Anterior cingulate cortex (tissue), 58 donors: ENCODE measurements at regions not wholly inside any gene's neighbourhood (a gene's known extent, or its start where the extent isn't known, plus 50 kb on each side); places are given as distances from the start of the nearest gene placed in this dataset.
"Not testable (repeated sequence)": the region's sequence is repeated elsewhere in the genome, so short reads cannot be mapped to it uniquely, and the experiment has no call there.

Experiments used
- DNase-seq, 58 donors: peaks; one replicate each; lab custom pipeline; 2025; lab: John Stamatoyannopoulos, UW

GRCh38 chr6:130697995-130698535 is 129.1 kb upstream of the SMLR1 start:
- peak in 18 of 58 donors; percentile 1 to 33 (median 4) for DNase-seq

GRCh38 chr6:130699742-130700141 is 127.5 kb upstream of the SMLR1 start:
- DNase-seq: no peak

GRCh38 chr6:130700397-130700796 is 126.8 kb upstream of the SMLR1 start:
- DNase-seq: no peak

GRCh38 chr6:130708338-130708737 is 118.9 kb upstream of the SMLR1 start:
- DNase-seq: no peak

- not testable (repeated sequence) for DNase-seq
Measured at GRCh38 chr6:130711641-130712040, 115.6 kb upstream of the SMLR1 start.

GRCh38 chr6:130713144-130713543 is 114.1 kb upstream of the SMLR1 start:
- DNase-seq: peak in 48 of 58 donors; percentile 1 to 75 (median 21)

GRCh38 chr6:130715058-130715457 is 112.1 kb upstream of the SMLR1 start:
- no peak for DNase-seq

DNA sequence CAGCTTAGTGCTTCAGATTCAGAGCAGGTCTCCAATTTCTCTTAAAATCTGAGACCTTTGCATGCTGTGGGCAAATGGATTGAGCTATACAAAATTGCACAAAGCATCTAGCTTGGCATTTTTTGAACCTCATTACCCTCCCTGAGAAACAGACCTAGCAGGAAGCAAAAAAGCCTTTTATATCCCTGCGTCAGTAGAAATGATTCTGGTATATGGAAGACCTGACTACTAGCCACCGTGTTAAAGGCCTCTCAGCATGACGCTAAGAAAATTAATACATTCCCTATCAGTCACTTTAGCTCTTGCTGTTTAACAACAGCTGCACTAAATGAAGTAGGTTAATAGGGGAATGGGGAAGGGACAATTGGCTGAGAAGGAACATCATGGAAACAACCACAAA is 110.7 kb upstream of the SMLR1 start:
- DNase-seq: no peak

GRCh38 chr6:130717657-130718056 is 109.5 kb upstream of the SMLR1 start:
- no peak for DNase-seq

DNA sequence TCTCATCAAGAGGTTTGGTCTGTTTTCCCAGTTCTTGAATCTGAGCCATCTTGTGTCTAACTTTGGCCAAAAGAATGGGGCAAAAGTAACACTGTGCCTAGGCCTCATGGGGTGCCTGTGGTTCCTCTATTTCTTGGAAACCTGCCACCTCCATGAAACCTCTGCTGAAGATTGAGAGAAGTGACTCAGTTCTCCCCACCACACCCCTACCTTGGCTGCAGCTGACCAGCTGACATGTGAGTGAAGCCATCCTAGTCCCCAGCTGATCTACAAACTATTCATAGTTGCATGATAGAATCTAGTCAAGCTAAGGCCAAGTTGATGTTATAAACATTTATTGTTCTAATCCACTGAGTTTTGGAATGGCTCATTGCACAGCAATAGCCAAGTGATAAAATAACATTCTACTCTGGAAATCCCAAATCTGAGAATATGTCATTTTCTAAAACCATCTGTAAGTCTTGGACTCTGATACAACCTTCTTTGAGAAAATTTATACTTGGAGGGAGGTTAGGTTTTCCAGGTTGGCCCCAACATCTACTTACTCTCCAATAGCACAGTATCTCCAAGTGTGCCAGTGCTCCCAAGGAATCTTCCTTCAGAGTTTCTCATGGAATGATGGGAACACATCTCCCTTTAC is 107.0 kb upstream of the SMLR1 start:
- no peak for DNase-seq

- no peak for DNase-seq
Measured at GRCh38 chr6:130724089-130724488, 103.1 kb upstream of the SMLR1 start.

DNA sequence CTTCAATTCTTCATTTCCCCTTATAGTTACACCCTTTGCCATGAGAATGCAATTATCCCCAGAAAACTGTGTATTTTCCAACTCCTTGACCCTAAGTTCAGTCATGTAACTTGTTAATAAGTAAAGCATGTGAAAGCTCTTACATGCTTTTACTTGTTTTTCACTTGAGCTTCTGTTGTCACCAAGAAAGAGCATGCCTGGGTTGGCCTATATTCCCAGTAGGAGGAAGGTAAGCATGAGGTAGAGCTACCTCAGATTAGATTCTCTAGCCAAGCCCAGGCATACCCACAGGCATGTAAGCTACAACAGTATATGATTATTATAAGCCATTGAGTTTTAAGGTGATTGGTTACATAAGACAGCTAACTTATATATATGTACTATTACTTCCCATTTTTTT is 101.7 kb upstream of the SMLR1 start:
- no peak for DNase-seq

DNA sequence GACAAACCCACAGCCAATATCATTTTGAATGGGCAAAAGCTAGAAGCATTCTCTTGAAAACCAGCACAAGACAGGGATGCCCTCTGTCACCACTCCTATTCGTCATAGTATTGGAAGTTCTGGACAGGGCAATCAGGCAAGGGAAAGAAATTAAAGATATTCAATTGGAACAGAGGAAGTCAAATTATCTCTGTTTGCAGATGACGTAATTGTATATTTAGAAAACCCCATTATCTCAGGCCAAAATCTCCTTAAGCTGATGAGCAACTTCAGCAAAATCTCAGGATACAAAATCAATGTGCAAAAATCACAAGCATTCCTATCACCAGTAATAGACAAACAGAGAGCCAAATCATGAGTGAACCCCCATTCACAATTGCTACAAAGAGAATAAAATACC is 99.1 kb upstream of the SMLR1 start:
- not testable (repeated sequence) for DNase-seq

GRCh38 chr6:130730600-130730999 is 96.6 kb upstream of the SMLR1 start:
- no peak for DNase-seq

- DNase-seq: no peak
Measured at GRCh38 chr6:130734161-130734560, 93.0 kb upstream of the SMLR1 start.

GRCh38 chr6:130740308-130740707 is 86.9 kb upstream of the SMLR1 start:
- DNase-seq: no peak

- no peak for DNase-seq
Measured at GRCh38 chr6:130742131-130742681, 85.0 kb upstream of the SMLR1 start.

- no peak for DNase-seq
Measured at GRCh38 chr6:130743175-130743574, 84.0 kb upstream of the SMLR1 start.

DNA sequence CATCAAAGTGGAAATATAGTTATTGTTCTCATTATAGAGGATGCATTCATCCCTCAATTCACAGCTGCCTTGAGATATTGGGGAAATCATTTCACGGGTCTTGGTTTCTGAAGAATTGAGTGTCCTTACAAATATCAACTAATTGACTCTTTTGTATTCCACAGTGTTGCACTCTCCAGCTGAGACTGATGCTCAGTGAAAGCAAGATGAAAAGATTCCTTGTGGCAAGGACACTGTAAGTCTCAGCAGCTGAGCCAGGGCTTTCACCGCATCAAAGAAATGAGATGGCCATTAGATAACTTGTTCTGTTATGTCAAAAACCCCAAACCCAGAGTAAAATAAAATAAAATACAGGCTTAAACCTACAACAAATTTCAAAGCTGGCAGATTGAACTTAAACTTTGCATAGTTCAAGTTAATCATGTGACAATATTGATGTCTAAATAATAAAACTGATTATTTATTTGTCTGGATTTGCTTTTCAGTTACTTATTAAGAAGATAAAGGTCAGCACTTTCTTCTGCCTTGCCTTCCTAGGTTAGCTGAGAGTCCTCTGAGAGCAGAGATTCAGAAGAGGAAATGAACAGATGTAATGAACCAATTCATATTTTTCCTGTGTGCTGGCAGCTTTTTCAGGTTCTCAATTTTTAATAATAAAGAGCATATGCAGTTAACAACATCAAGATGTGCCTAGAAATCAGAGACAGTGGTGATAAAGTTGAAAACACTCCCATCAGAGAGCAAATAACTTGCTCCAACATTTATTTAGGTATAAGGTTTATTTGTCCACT is 82.4 kb upstream of the SMLR1 start:
- peak in 2 of 58 donors; percentile 0 to 3 for DNase-seq

DNA sequence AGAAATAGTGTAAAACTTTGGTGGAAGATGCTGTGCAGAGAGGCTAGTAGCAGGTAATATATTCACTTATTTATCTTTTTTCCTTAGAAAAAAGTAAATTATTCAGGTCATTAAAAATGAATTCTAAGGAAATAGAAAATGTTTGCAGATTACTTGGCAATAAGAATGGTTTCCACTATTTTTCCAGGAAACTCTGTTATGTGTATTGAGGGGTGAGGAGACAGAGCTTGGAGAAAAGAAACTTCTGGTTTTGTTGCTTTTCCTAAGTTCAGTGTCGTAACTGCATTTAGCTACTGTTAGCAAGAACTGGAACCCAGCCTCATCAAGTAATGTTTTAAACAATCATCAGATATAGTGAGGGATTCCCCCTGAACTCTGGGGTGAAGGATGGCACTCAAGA is 79.2 kb upstream of the SMLR1 start:
- DNase-seq: no peak

DNA sequence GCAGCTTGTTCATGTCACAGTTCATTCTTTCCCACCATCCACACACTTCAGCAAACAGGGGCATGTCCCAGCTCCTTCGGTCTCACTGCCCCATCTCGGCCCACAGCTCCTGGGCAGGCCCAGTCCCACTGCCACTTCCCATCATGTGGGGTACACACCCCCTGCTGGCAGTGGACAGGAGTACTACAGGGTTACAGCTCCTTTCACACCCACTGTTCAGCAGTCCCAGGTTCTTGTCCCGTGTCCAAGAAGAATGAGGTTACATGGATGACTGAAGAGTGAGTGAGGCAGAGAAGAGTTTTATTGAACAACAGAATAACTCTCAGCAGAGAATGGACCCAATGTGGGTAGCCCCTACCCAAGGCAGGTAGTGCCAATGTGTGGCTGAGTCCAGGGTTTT is 77.8 kb upstream of the SMLR1 start:
- DNase-seq: no peak

DNA sequence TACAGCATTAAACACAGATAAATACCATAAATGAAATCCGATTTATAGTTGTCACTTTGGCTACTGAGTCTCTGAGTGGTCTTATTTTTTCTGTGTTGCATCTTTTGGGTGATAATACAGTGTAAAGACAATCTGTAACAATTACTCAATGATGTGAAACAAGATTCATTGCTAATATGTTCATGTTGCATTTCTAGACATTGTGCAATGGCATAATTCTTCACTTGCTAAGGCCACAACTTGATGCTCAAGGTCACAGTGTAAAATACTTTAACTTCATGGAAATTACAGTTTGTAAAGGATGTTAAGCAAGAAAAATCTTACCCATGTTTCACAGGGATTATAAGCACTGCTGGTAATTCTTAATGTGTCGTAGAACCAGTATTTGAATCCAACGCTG is 74.9 kb upstream of the SMLR1 start:
- DNase-seq: no peak
